OCI-LY3 (cell line): ENCODE measurements at regions not wholly inside any gene's neighbourhood (a gene's known extent, or its start where the extent isn't known, plus 50 kb on each side); places are given as distances from the start of the nearest gene placed in this dataset.

Source experiments
- CTCF ChIP-seq: fragments of 200-600, 300-600 bp; sonication (generic); IDR thresholded peaks from 2 replicates; pipeline ENCODE4 v1.5.1; 2014; ENCODE audit warnings: antibody characterized with exemption, low read length, low read depth
- EZH2phosphoT487 ChIP-seq: fragments of 200-600 bp; shearing (Covaris generic); IDR thresholded peaks from 2 replicates; pipeline ENCODE4 v1.6.1; 2018; ENCODE audit warnings: antibody characterized with exemption, mixed run types, low read depth

GRCh38 chr4:174091130-174091529, 192.3 kb downstream of the FBXO8 start:
- TF ChIP-seq CTCF, result no peak
- no peak for TF ChIP-seq EZH2phosphoT487
